Right atrium auricular region (tissue), 2 donors: ENCODE measurements at regions not wholly inside any gene's neighbourhood (a gene's known extent, or its start where the extent isn't known, plus 50 kb on each side); places are given as distances from the start of the nearest gene placed in this dataset.
"Not testable (repeated sequence)": the region's sequence is repeated elsewhere in the genome, so short reads cannot be mapped to it uniquely, and the experiment has no call there.

Source experiments
- DNase-seq: peaks from one replicate; pipeline ENCODE4 v3.0.0-alpha.2; 2019; ENCODE audit warnings: low spot score
- H3K27ac ChIP-seq, 2 donors: fragments of 200-600 bp; sonication (generic); 1 replicate in 1 of 2; 2 replicates in 1 of 2; pipeline ENCODE4 v1.5.1; 2016 to 2019
- H3K27me3 ChIP-seq, 2 donors: fragments of 200-600 bp; sonication (generic); one replicate each; pipeline versions ENCODE4 v1.5.1 to v1.6.0; 2017 to 2019
- H3K36me3 ChIP-seq: fragments of 200-600 bp; sonication (generic); one replicate; pipeline ENCODE4 v1.5.1; 2016
- H3K4me1 ChIP-seq, 2 donors: fragments of 200-600 bp; sonication (generic); one replicate each; pipeline versions ENCODE4 v1.5.1 to v1.6.0; 2017 to 2019
- H3K4me3 ChIP-seq, 2 donors: fragments of 200-600 bp; sonication (generic); 1 replicate in 1 of 2; 2 replicates in 1 of 2; pipeline ENCODE4 v1.5.1; 2017 to 2019; ENCODE audit warnings: mild to moderate bottlenecking in 1 of 2, moderate library complexity in 1 of 2
- H3K9me3 ChIP-seq, 2 donors: fragments of 200-600 bp; sonication (generic); one replicate each; pipeline ENCODE4 v1.5.1; 2019
- CTCF ChIP-seq, 2 donors: fragments of 200-600 bp; sonication (generic); IDR thresholded peaks; one replicate each; pipeline ENCODE4 v1.5.1; 2019; ENCODE audit warnings: antibody characterized with exemption in 2 of 2

GRCh38 chr5:153258469-153258868, 232.0 kb upstream of the GRIA1 start:
- Histone ChIP-seq H3K4me1 (no peaks in the 10 kb centered on the region), H3K27me3 (no peaks in the 10 kb centered on the region), H3K36me3 (no peaks in the 10 kb centered on the region), H3K9me3 (no peaks in the 10 kb centered on the region), H3K27ac (no peak overlapping the region), H3K4me3 (no peak overlapping the region)
- no peak for DNase-seq
- TF ChIP-seq CTCF (IDR thresholded peaks at IDR 0.05), result no peak

GRCh38 chr5:153267506-153267905, 223.0 kb upstream of the GRIA1 start:
- H3K36me3 ChIP-seq, result no peaks in the 10 kb centered on the region
- H3K9me3 ChIP-seq, result no peaks in the 10 kb centered on the region
- no peak overlapping the region for H3K4me3 ChIP-seq
- no peak for DNase-seq
- H3K4me1 ChIP-seq, result no peaks in the 10 kb centered on the region
- H3K27ac ChIP-seq, result no peak overlapping the region
- TF ChIP-seq CTCF (IDR thresholded peaks at IDR 0.05), result no peak
- H3K27me3 ChIP-seq, result no peaks in the 10 kb centered on the region

- no peaks in the 10 kb centered on the region for H3K4me1 ChIP-seq
- no peaks in the 10 kb centered on the region for H3K36me3 ChIP-seq
- H3K27me3 ChIP-seq, result no peaks in the 10 kb centered on the region
- TF ChIP-seq CTCF (IDR thresholded peaks at IDR 0.05), result no peak
- no peak for DNase-seq
- H3K4me3 ChIP-seq, result no peak overlapping the region
- H3K27ac ChIP-seq, result no peak overlapping the region
- H3K9me3 ChIP-seq, result no peaks in the 10 kb centered on the region
Measured at GRCh38 chr5:153275695-153276094, 214.8 kb upstream of the GRIA1 start.

GRCh38 chr5:153276151-153276550, 214.3 kb upstream of the GRIA1 start:
- H3K27ac ChIP-seq, result no peak overlapping the region
- H3K4me3 ChIP-seq, result no peak overlapping the region
- no peaks in the 10 kb centered on the region for H3K36me3 ChIP-seq
- H3K4me1 ChIP-seq, result no peaks in the 10 kb centered on the region
- no peaks in the 10 kb centered on the region for H3K9me3 ChIP-seq
- DNase-seq, result no peak
- no peak for TF ChIP-seq CTCF (IDR thresholded peaks at IDR 0.05)
- no peaks in the 10 kb centered on the region for H3K27me3 ChIP-seq

GRCh38 chr5:153296251-153296844, 194.1 kb upstream of the GRIA1 start:
- not testable (repeated sequence) for DNase-seq, H3K27me3 ChIP-seq

GRCh38 chr5:153299891-153300290, 190.6 kb upstream of the GRIA1 start:
- Histone ChIP-seq H3K9me3 (no peaks in the 10 kb centered on the region), H3K4me1 (no peaks in the 10 kb centered on the region), H3K36me3 (no peaks in the 10 kb centered on the region), H3K27me3 (no peaks in the 10 kb centered on the region), H3K4me3 (no peak overlapping the region), H3K27ac (no peak overlapping the region)
- no peak for DNase-seq
- no peak for TF ChIP-seq CTCF (IDR thresholded peaks at IDR 0.05)

More at GRCh38 chr5:153296251-153296844, 194.1 kb upstream of the GRIA1 start:
- not testable (repeated sequence) for H3K9me3 ChIP-seq, H3K36me3 ChIP-seq, H3K27ac ChIP-seq, H3K4me1 ChIP-seq, H3K4me3 ChIP-seq
